HEK293 (cell line): ENCODE measurements at regions not wholly inside any gene's neighbourhood (a gene's known extent, or its start where the extent isn't known, plus 50 kb on each side); places are given as distances from the start of the nearest gene placed in this dataset.

ENCODE experiments used
- CTCF ChIA-PET: fragments of 350-600 bp; formaldehyde crosslinking; extraction: SDS; loops from one replicate; lab custom pipeline; 2021; ENCODE audit warnings: antibody characterized with exemption; lab: Yijun Ruan, JAX
- POLR2A ChIA-PET: fragments of 300-600 bp; formaldehyde crosslinking; extraction: SDS; loops from one replicate; lab custom pipeline; 2020; ENCODE audit warnings: antibody characterized with exemption, inconsistent platforms; lab: Yijun Ruan, JAX
- H3K27ac ChIP-seq: fragments of 200-500 bp; sonication (Bioruptor generic); 2 replicates; pipeline ENCODE4 v1.5.1; 2014; ENCODE audit warnings: low read depth, low read length, control low read depth, inconsistent platforms; ENCODE audit errors: extremely low read depth
- H3K36me3 ChIP-seq, 2 experiments: fragments of 200-500 bp in 1 of 2; sonication (Bioruptor generic) in 1 of 2; 1 replicate in 1 of 2; 2 replicates in 1 of 2; pipeline ENCODE4 v1.5.1; 2014 to 2017; ENCODE audit warnings: inconsistent platforms in 2 of 2, low read length in 2 of 2; ENCODE audit not compliant: control insufficient read depth in 2 of 2, insufficient read depth in 1 of 2
- H3K4me1 ChIP-seq: fragments of 200-500 bp; sonication (Bioruptor generic); 2 replicates; pipeline ENCODE4 v1.5.1; 2014; ENCODE audit warnings: mild to moderate bottlenecking, low read length, inconsistent platforms; ENCODE audit not compliant: control insufficient read depth, insufficient read depth
- H3K4me3 ChIP-seq: 2 replicates; pipeline ENCODE4 v1.5.1; 2011; ENCODE audit warnings: low read depth, mild to moderate bottlenecking, control low read depth, low read length, moderate library complexity
- H3K9me3 ChIP-seq: fragments of 200-500 bp; sonication (Bioruptor generic); 2 replicates; pipeline ENCODE4 v1.5.1; 2014; ENCODE audit warnings: low read depth, low read length, inconsistent platforms; ENCODE audit not compliant: control insufficient read depth, insufficient read depth
- FEZF1 ChIP-seq: fragments of 450-650 bp; formaldehyde crosslinking; IDR thresholded peaks from 2 replicates; pipeline ENCODE4 v1.5.1; 2016; ENCODE audit warnings: missing biosample characterization, missing genetic modification characterization
- IKZF3 ChIP-seq: fragments of 450-650 bp; IDR thresholded peaks from 2 replicates; pipeline ENCODE4 v1.5.0; 2018; ENCODE audit warnings: missing biosample characterization, mild to moderate bottlenecking, missing genetic modification characterization, moderate library complexity
- MYNN ChIP-seq: fragments of 450-650 bp; formaldehyde crosslinking; IDR thresholded peaks from 2 replicates; pipeline ENCODE4 v1.5.1; 2016; ENCODE audit warnings: missing biosample characterization, missing genetic modification characterization, borderline replicate concordance
- OVOL3 ChIP-seq: fragments of 450-650 bp; formaldehyde crosslinking; IDR thresholded peaks from 2 replicates; pipeline ENCODE4 v1.5.1; 2016; ENCODE audit warnings: missing biosample characterization, missing genetic modification characterization
- REPIN1 ChIP-seq: fragments of 450-650 bp; formaldehyde crosslinking; IDR thresholded peaks from 2 replicates; pipeline ENCODE4 v1.5.1; 2017; ENCODE audit warnings: missing biosample characterization, missing genetic modification characterization, low read depth
- SP2 ChIP-seq: fragments of 450-650 bp; formaldehyde crosslinking; IDR thresholded peaks from 2 replicates; pipeline ENCODE4 v1.5.1; 2016; ENCODE audit warnings: missing biosample characterization, missing genetic modification characterization
- WT1 ChIP-seq: fragments of 450-650 bp; formaldehyde crosslinking; IDR thresholded peaks from 2 replicates; pipeline ENCODE4 v1.5.1; 2016; ENCODE audit warnings: missing biosample characterization, missing genetic modification characterization
- ZBTB21 ChIP-seq: fragments of 450-650 bp; formaldehyde crosslinking; IDR thresholded peaks from 2 replicates; pipeline ENCODE4 v1.5.1; 2017; ENCODE audit warnings: missing biosample characterization, missing genetic modification characterization
- ZEB2 ChIP-seq: fragments of 450-650 bp; formaldehyde crosslinking; IDR thresholded peaks from 2 replicates; pipeline ENCODE4 v1.5.1; 2016; ENCODE audit warnings: missing biosample characterization, missing genetic modification characterization
- ZNF426 ChIP-seq: fragments of 450-650 bp; formaldehyde crosslinking; IDR thresholded peaks from 2 replicates; pipeline ENCODE4 v1.5.1; 2017; ENCODE audit warnings: missing biosample characterization, missing genetic modification characterization, mild to moderate bottlenecking, inconsistent platforms, moderate library complexity
- ZNF623 ChIP-seq: fragments of 450-650 bp; formaldehyde crosslinking; IDR thresholded peaks from 2 replicates; pipeline ENCODE4 v1.5.1; 2016; ENCODE audit warnings: missing biosample characterization, missing genetic modification characterization
- ZNF626 ChIP-seq: fragments of 450-650 bp; sonication (Bioruptor Pico); formaldehyde crosslinking; IDR thresholded peaks from 2 replicates; pipeline ENCODE4 v1.5.1; 2018; ENCODE audit warnings: missing biosample characterization, missing genetic modification characterization, inconsistent platforms
- ZNF777 ChIP-seq: fragments of 450-650 bp; formaldehyde crosslinking; IDR thresholded peaks from 2 replicates; pipeline ENCODE4 v1.5.1; 2017; ENCODE audit warnings: missing biosample characterization, missing genetic modification characterization, borderline replicate concordance
- ZNF792 ChIP-seq: fragments of 450-650 bp; formaldehyde crosslinking; IDR thresholded peaks from 2 replicates; pipeline ENCODE4 v1.5.1; 2016; ENCODE audit warnings: missing biosample characterization, missing genetic modification characterization
- TF ChIP-seq, protein P1 (sequence below): fragments of 450-650 bp; formaldehyde crosslinking; IDR thresholded peaks from 2 replicates; pipeline ENCODE4 v1.5.1; 2016; ENCODE audit warnings: missing biosample characterization, missing genetic modification characterization
- TF ChIP-seq, protein P2 (sequence below): fragments of 450-650 bp; formaldehyde crosslinking; IDR thresholded peaks from 2 replicates; pipeline ENCODE4 v1.5.1; 2017; ENCODE audit warnings: missing biosample characterization, missing genetic modification characterization
- TF ChIP-seq, protein P3 (sequence below): fragments of 450-650 bp; formaldehyde crosslinking; IDR thresholded peaks from 2 replicates; pipeline ENCODE4 v1.5.1; 2016; ENCODE audit warnings: missing biosample characterization, missing genetic modification characterization, borderline replicate concordance
- TF ChIP-seq, protein P4 (sequence below): fragments of 450-650 bp; formaldehyde crosslinking; IDR thresholded peaks from 2 replicates; pipeline ENCODE4 v1.5.1; 2017; ENCODE audit warnings: missing biosample characterization, missing genetic modification characterization
- TF ChIP-seq, protein P5 (sequence below): fragments of 450-650 bp; formaldehyde crosslinking; IDR thresholded peaks from 2 replicates; pipeline ENCODE4 v1.5.1; 2016; ENCODE audit warnings: missing biosample characterization, missing genetic modification characterization
- TF ChIP-seq, protein P6 (sequence below): fragments of 450-650 bp; formaldehyde crosslinking; IDR thresholded peaks from 2 replicates; pipeline ENCODE4 v1.5.1; 2016; ENCODE audit warnings: missing biosample characterization, missing genetic modification characterization
- TF ChIP-seq, protein P7 (sequence below): sonication (generic); formaldehyde crosslinking; IDR thresholded peaks from 2 replicates; pipeline ENCODE4 v1.8.1; 2022; ENCODE audit warnings: mild to moderate bottlenecking, moderate library complexity, missing genetic modification reagents

DNA sequence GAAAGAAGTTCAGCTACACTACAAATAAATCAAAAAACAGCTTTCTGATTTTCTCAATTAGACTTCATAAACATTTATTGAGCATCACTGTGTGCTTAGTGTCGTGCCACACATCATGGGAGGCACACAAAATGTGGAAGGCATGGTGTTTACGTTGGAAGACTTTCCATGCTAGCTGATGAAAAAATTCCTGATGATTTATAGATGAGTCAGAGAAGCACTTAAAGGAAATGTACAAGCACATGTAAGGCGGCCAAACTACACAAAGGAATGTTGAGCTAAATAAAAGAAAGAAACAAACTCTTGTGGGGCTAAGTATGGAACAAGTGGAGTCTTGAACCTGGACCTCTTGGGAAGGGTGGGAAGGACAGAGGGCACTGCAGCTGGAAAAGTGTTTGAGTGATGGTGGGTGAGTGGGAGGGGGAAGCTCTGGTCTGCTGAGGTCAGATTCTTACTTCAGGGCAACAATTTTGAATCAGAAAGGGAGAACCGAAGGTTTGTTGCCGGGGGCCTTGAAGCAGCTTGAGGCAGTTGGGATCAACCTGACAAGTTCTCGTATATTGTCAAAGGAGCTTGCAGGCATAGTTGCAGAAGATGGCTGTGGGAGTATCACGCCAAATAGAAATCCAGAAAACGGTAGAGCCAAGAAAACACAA is 66.9 kb downstream of the FOXB1 start:
- Histone ChIP-seq H3K27ac (no peak overlapping the region; the same call in 1 of the 2 replicates), H3K9me3 (no peaks in the 10 kb centered on the region), H3K4me3 (no peak overlapping the region), H3K36me3 (no peaks in the 10 kb centered on the region), H3K4me1 (peaks cover 7% of the 10 kb centered on the region)
- ChIA-PET CTCF (no interaction called here), POLR2A (interaction anchor here (0.6 kb wide), 1 partner anchor 62 kb away, joined by 3 read pairs; no protein-coding TSS in a partner anchor)
- peak; percentile 38; the same call in 1 of the 2 replicates for TF ChIP-seq WT1 (tag by site-specific recombination)
- 0 out of 2 replicates have a peak, but pooled peaks have one; percentile 10 for TF ChIP-seq IKZF3 (tag by site-specific recombination)
- peak; percentile 77; the same call in 1 of the 2 replicates for TF ChIP-seq ZNF792 (tag by site-specific recombination)
- peak; percentile 56; the same call in 1 of the 2 replicates for TF ChIP-seq ZEB2 (tag by site-specific recombination)
- TF ChIP-seq, protein P1, sequence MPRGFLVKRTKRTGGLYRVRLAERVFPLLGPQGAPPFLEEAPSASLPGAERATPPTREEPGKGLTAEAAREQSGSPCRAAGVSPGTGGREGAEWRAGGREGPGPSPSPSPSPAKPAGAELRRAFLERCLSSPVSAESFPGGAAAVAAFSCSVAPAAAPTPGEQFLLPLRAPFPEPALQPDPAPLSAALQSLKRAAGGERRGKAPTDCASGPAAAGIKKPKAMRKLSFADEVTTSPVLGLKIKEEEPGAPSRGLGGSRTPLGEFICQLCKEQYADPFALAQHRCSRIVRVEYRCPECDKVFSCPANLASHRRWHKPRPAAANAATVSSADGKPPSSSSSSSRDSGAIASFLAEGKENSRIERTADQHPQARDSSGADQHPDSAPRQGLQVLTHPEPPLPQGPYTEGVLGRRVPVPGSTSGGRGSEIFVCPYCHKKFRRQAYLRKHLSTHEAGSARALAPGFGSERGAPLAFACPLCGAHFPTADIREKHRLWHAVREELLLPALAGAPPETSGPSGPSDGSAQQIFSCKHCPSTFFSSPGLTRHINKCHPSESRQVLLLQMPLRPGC (tag by site-specific recombination), result 0 out of 2 replicates have a peak, but pooled peaks have one; percentile 29
- TF ChIP-seq, protein P2, sequence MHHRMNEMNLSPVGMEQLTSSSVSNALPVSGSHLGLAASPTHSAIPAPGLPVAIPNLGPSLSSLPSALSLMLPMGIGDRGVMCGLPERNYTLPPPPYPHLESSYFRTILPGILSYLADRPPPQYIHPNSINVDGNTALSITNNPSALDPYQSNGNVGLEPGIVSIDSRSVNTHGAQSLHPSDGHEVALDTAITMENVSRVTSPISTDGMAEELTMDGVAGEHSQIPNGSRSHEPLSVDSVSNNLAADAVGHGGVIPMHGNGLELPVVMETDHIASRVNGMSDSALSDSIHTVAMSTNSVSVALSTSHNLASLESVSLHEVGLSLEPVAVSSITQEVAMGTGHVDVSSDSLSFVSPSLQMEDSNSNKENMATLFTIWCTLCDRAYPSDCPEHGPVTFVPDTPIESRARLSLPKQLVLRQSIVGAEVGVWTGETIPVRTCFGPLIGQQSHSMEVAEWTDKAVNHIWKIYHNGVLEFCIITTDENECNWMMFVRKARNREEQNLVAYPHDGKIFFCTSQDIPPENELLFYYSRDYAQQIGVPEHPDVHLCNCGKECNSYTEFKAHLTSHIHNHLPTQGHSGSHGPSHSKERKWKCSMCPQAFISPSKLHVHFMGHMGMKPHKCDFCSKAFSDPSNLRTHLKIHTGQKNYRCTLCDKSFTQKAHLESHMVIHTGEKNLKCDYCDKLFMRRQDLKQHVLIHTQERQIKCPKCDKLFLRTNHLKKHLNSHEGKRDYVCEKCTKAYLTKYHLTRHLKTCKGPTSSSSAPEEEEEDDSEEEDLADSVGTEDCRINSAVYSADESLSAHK (tag by site-specific recombination), result 0 out of 2 replicates have a peak, but pooled peaks have one; percentile 13
- 0 out of 2 replicates have a peak, but pooled peaks have one; percentile 17 for TF ChIP-seq FEZF1 (tag by site-specific recombination)
- TF ChIP-seq ZBTB21 (tag by site-specific recombination), result no peak
- TF ChIP-seq, protein P3, sequence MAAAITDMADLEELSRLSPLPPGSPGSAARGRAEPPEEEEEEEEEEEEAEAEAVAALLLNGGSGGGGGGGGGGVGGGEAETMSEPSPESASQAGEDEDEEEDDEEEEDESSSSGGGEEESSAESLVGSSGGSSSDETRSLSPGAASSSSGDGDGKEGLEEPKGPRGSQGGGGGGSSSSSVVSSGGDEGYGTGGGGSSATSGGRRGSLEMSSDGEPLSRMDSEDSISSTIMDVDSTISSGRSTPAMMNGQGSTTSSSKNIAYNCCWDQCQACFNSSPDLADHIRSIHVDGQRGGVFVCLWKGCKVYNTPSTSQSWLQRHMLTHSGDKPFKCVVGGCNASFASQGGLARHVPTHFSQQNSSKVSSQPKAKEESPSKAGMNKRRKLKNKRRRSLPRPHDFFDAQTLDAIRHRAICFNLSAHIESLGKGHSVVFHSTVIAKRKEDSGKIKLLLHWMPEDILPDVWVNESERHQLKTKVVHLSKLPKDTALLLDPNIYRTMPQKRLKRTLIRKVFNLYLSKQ (tag by site-specific recombination), result no peak
- no peak for TF ChIP-seq MYNN (tag by site-specific recombination)
- no peak for TF ChIP-seq REPIN1 (tag by site-specific recombination)
- TF ChIP-seq, protein P4, sequence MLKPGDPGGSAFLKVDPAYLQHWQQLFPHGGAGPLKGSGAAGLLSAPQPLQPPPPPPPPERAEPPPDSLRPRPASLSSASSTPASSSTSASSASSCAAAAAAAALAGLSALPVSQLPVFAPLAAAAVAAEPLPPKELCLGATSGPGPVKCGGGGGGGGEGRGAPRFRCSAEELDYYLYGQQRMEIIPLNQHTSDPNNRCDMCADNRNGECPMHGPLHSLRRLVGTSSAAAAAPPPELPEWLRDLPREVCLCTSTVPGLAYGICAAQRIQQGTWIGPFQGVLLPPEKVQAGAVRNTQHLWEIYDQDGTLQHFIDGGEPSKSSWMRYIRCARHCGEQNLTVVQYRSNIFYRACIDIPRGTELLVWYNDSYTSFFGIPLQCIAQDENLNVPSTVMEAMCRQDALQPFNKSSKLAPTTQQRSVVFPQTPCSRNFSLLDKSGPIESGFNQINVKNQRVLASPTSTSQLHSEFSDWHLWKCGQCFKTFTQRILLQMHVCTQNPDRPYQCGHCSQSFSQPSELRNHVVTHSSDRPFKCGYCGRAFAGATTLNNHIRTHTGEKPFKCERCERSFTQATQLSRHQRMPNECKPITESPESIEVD (tag by site-specific recombination), result peak; percentile 84
- TF ChIP-seq, protein P5, sequence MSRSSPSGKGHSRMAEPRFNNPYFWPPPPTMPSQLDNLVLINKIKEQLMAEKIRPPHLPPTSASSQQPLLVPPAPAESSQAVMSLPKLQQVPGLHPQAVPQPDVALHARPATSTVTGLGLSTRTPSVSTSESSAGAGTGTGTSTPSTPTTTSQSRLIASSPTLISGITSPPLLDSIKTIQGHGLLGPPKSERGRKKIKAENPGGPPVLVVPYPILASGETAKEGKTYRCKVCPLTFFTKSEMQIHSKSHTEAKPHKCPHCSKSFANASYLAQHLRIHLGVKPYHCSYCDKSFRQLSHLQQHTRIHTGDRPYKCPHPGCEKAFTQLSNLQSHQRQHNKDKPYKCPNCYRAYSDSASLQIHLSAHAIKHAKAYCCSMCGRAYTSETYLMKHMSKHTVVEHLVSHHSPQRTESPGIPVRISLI, result peak; percentile 47; the same call in 1 of the 2 replicates

DNA sequence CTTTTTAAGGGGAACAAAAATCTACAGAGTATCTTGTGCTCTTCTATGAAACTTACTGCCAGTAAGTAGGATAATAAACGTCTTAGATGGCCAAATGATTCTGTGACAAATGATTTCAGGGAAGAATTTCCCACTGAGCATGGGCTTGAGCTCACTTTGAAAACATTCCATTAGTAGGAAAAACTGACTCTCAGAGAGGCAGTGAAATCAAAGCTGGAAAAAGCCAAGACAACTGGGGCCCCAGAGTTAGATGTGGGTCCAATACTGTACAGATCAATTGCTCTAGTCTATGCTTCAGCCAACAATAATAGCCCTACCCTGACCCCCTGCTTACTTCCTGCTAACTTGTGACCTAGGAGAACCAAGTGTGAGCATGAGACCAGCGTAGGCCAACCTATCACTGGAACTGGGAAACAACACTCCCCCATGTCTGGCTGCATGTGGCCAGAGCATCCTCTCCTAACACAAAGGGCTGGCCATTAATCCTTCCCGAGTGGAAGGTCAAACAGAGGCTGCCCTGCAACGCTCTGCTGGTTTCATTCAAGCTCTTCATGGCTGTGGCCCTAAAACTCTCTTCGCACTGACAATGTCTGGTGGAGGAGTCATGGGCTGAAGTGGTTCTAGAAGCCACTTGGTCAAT is 68.8 kb downstream of the FOXB1 start:
- Histone ChIP-seq H3K9me3 (no peaks in the 10 kb centered on the region), H3K36me3 (no peaks in the 10 kb centered on the region), H3K4me1 (peaks cover 9% of the 10 kb centered on the region), H3K27ac (no peak overlapping the region), H3K4me3 (no peak overlapping the region)
- CTCF ChIA-PET, result interaction anchor here (0.6 kb wide), 3 partner anchors 15 to 257 kb away, joined by 3 to 4 read pairs (median 3); no protein-coding TSS in a partner anchor
- POLR2A ChIA-PET, result no interaction called here
- no peak for TF ChIP-seq OVOL3
- TF ChIP-seq, protein P6, sequence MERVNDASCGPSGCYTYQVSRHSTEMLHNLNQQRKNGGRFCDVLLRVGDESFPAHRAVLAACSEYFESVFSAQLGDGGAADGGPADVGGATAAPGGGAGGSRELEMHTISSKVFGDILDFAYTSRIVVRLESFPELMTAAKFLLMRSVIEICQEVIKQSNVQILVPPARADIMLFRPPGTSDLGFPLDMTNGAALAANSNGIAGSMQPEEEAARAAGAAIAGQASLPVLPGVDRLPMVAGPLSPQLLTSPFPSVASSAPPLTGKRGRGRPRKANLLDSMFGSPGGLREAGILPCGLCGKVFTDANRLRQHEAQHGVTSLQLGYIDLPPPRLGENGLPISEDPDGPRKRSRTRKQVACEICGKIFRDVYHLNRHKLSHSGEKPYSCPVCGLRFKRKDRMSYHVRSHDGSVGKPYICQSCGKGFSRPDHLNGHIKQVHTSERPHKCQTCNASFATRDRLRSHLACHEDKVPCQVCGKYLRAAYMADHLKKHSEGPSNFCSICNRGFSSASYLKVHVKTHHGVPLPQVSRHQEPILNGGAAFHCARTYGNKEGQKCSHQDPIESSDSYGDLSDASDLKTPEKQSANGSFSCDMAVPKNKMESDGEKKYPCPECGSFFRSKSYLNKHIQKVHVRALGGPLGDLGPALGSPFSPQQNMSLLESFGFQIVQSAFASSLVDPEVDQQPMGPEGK (tag by site-specific recombination), result no peak
- TF ChIP-seq ZNF626, result no peak
- no peak for TF ChIP-seq SP2 (tag by site-specific recombination)
- TF ChIP-seq ZNF426, result no peak
- TF ChIP-seq, protein P7, sequence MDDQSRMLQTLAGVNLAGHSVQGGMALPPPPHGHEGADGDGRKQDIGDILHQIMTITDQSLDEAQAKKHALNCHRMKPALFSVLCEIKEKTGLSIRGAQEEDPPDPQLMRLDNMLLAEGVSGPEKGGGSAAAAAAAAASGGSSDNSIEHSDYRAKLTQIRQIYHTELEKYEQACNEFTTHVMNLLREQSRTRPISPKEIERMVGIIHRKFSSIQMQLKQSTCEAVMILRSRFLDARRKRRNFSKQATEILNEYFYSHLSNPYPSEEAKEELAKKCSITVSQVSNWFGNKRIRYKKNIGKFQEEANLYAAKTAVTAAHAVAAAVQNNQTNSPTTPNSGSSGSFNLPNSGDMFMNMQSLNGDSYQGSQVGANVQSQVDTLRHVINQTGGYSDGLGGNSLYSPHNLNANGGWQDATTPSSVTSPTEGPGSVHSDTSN, result no peak
- no peak for TF ChIP-seq ZNF777 (tag by site-specific recombination)
- no peak for TF ChIP-seq ZNF623 (tag by site-specific recombination)
